CD8-positive, alpha-beta memory T cell (primary cell): ENCODE measurements at regions not wholly inside any gene's neighbourhood (a gene's known extent, or its start where the extent isn't known, plus 50 kb on each side); places are given as distances from the start of the nearest gene placed in this dataset.

ENCODE experiments used
- CTCF ChIA-PET: fragments of 350-600 bp; sonication (Branson Sonifier 250); formaldehyde crosslinking; loops from one replicate; lab custom pipeline; 2021; ENCODE audit warnings: antibody characterized with exemption; lab: Charles Lee
- POLR2A ChIA-PET: fragments of 350-600 bp; sonication (Branson Sonifier 250); formaldehyde crosslinking; loops from one replicate; lab custom pipeline; 2021; ENCODE audit warnings: antibody characterized with exemption; lab: Charles Lee
- DNase-seq, 5 donors: peaks; one replicate each; pipeline versions ENCODE4 v3.0.0 to v3.0.0-alpha.2; 2020 to 2022; ENCODE audit warnings: mixed read lengths in 1 of 5
- H3K27ac ChIP-seq: one replicate; pipeline ENCODE4 v1.7.0; 2013; ENCODE audit warnings: low read depth, mild to moderate bottlenecking, low read length, moderate library complexity
- H3K27me3 ChIP-seq: 2 replicates; pipeline ENCODE4 v1.7.0; 2013; ENCODE audit warnings: low read length, mild to moderate bottlenecking; ENCODE audit not compliant: insufficient read depth, poor library complexity, severe bottlenecking
- H3K36me3 ChIP-seq: 2 replicates; pipeline ENCODE4 v1.7.0; 2013; ENCODE audit warnings: mild to moderate bottlenecking, low read length, moderate library complexity; ENCODE audit not compliant: insufficient read depth
- H3K4me1 ChIP-seq: 2 replicates; pipeline ENCODE4 v1.7.0; 2013; ENCODE audit warnings: mild to moderate bottlenecking, low read length, moderate library complexity; ENCODE audit not compliant: insufficient read depth
- H3K4me3 ChIP-seq: 2 replicates; pipeline ENCODE4 v1.7.0; 2013; ENCODE audit warnings: mild to moderate bottlenecking, low read length
- H3K9me3 ChIP-seq: 2 replicates; pipeline ENCODE4 v1.7.0; 2013; ENCODE audit warnings: mild to moderate bottlenecking, low read length
- H3K27ac Mint-ChIP-seq, 8 donors: one replicate each; pipeline ENCODE4 v1.8.0; 2020 to 2021; ENCODE audit warnings: mixed read lengths in 8 of 8, mild to moderate bottlenecking in 6 of 8, inconsistent platforms in 3 of 8, moderate library complexity in 3 of 8
- H3K27me3 Mint-ChIP-seq, 2 donors: one replicate each; pipeline ENCODE4 v1.8.0; 2020 to 2021; ENCODE audit warnings: mixed read lengths in 2 of 2, mild to moderate bottlenecking in 1 of 2, moderate library complexity in 1 of 2
- H3K36me3 Mint-ChIP-seq, 3 donors: one replicate each; pipeline ENCODE4 v1.8.0; 2020 to 2021; ENCODE audit warnings: mixed read lengths in 3 of 3, inconsistent platforms in 1 of 3, mild to moderate bottlenecking in 1 of 3
- H3K4me1 Mint-ChIP-seq, 3 donors: one replicate each; pipeline ENCODE4 v1.8.0; 2020 to 2021; ENCODE audit warnings: mixed read lengths in 3 of 3, inconsistent platforms in 1 of 3, mild to moderate bottlenecking in 1 of 3
- H3K4me3 Mint-ChIP-seq, 7 donors: one replicate each; pipeline ENCODE4 v1.8.0; 2020 to 2021; ENCODE audit warnings: mixed read lengths in 7 of 7, mild to moderate bottlenecking in 6 of 7, moderate library complexity in 4 of 7, inconsistent platforms in 2 of 7
- H3K9me3 Mint-ChIP-seq, 5 donors: one replicate each; pipeline ENCODE4 v1.8.0; 2020 to 2022; ENCODE audit warnings: mixed read lengths in 5 of 5, mild to moderate bottlenecking in 3 of 5, moderate library complexity in 2 of 5, inconsistent platforms in 1 of 5

DNA sequence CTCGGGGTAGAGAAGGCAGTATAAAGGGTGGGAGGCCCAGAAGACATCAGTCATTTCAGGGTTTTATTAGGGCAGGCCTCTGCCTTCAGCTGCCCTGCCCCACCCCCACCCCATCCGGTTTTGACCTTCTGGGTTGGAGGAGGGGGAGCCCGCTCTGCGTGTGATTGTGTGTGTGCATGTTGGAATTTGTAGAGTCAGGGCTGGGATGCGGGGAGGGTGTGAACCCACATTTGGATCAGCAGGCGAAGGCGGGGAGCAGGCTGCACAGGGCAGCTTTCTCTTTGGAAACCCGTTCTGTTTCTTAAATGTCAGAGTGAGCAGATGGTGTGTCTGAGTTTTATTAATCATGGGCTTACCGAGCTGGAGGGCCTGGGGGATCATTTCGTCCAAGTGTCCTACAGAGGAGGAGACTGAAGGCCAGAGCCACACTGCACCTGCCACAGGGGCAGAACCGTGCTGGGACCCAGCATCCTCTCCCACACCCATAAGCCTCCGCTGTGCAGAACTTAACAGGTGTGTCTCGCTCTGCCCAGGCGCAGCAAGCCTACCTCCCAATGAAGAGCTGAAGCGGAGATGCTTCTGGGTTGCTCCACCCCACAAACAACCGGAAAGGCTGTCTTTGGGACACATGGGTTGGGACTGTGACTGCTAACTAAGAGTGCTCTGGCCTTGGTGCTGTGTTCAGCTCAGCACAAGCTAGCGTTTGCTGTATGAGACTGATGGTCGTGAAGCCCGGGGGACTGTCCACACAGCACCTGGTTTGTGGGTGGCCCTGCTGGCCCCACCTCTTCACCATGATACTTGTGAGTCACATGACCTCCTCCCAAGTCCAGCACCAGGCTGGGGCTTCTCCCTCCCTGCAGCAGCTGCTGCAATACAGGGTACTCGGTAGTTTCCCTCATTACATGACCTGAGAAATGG is 70.9 kb upstream of the GSE1 start:
- ChIA-PET CTCF (interaction anchor here (0.7 to 1.3 kb wide), 3 partner anchors 12 to 69 kb away, joined by 3 read pairs; no protein-coding TSS in a partner anchor), POLR2A (no interaction called here)
- Mint-ChIP-seq H3K27ac (peak overlapping the region in 2 of 8 donors; percentile 29 to 70), H3K4me3 (peak overlapping the region in 1 of 7 donors; percentile 30), H3K36me3 (peaks cover 0 to 5% (median 0%) of the 10 kb centered on the region in 3 donors), H3K27me3 (no peaks in the 10 kb centered on the region), H3K9me3 (peaks cover 2 to 12% (median 3%) of the 10 kb centered on the region in 5 donors), H3K4me1 (peaks cover 0 to 3% (median 0%) of the 10 kb centered on the region in 3 donors)
- H3K36me3 ChIP-seq, result no peaks in the 10 kb centered on the region
- no peaks in the 10 kb centered on the region for H3K9me3 ChIP-seq
- H3K4me1 ChIP-seq, result no peaks in the 10 kb centered on the region
- H3K4me3 ChIP-seq, result no peak overlapping the region
- DNase-seq, result no peak
- no peak overlapping the region for H3K27ac ChIP-seq
- H3K27me3 ChIP-seq, result no peaks in the 10 kb centered on the region

DNA sequence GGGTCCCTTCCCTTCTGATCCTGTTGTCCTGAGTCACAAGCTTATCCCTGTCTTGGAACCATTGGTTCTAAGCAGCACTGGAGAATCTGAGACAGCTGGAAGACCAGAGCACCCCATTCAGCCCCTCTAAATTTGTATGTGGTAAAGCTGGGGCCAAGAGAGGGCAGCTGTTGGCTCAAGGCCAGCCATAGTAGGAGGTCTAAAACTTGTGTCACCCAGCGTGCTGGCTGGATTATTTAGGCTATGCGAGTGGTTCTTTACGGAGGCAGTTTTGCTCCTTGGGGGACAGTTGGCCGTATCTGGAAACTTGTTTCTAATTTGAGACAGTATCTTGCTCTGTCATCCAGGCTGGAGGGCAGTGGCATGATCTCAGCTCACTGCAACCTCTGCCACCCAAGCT is 69.6 kb upstream of the GSE1 start:
- DNase-seq, result no peak
- H3K4me3 Mint-ChIP-seq, result no peak overlapping the region
- Histone ChIP-seq H3K4me3 (no peak overlapping the region), H3K27ac (no peak overlapping the region), H3K27me3 (no peaks in the 10 kb centered on the region), H3K36me3 (no peaks in the 10 kb centered on the region), H3K4me1 (no peaks in the 10 kb centered on the region), H3K9me3 (no peaks in the 10 kb centered on the region)
- CTCF ChIA-PET, result interaction anchor here (1.3 kb wide), 2 partner anchors 11 to 67 kb away, joined by 3 read pairs; no protein-coding TSS in a partner anchor
- H3K9me3 Mint-ChIP-seq, result peaks cover 2 to 12% (median 3%) of the 10 kb centered on the region in 5 donors
- POLR2A ChIA-PET, result interaction anchor here (0.9 kb wide), 1 partner anchor 11 kb away, joined by 11 read pairs; no protein-coding TSS in a partner anchor
- H3K27me3 Mint-ChIP-seq, result no peaks in the 10 kb centered on the region
- no peak overlapping the region for H3K27ac Mint-ChIP-seq
- H3K4me1 Mint-ChIP-seq, result peaks cover 0 to 3% (median 0%) of the 10 kb centered on the region in 3 donors
- H3K36me3 Mint-ChIP-seq, result peaks cover 0 to 5% (median 0%) of the 10 kb centered on the region in 3 donors

DNA sequence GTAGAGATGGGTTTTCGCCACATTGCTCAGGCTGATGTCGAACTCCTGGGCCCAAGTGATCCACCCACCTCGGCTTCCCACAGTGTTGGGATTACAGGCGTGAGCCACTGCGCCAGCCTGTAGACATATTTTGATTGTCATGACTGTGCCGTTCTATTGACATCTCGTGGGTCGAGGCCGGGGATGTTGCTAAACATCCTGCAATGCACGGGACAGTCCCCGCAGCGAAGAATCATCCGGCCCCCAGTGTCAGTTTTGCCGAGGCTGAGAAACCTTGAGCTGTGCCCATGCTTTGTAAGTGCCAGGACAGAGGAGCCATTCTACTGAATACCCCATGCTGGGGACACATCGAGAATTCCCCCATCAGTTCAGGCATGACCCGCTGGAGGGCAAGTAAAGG is 69.1 kb upstream of the GSE1 start:
- POLR2A ChIA-PET, result interaction anchor here (0.9 kb wide), 1 partner anchor 10 kb away, joined by 11 read pairs; no protein-coding TSS in a partner anchor
- Mint-ChIP-seq H3K9me3 (peaks cover 2 to 10% (median 3%) of the 10 kb centered on the region in 5 donors), H3K27me3 (no peaks in the 10 kb centered on the region), H3K27ac (peak overlapping the region in 1 of 8 donors; percentile 52), H3K36me3 (peaks cover 0 to 5% (median 0%) of the 10 kb centered on the region in 3 donors), H3K4me1 (peaks cover 0 to 3% (median 0%) of the 10 kb centered on the region in 3 donors), H3K4me3 (no peak overlapping the region)
- Histone ChIP-seq H3K9me3 (no peaks in the 10 kb centered on the region), H3K27me3 (no peaks in the 10 kb centered on the region), H3K4me1 (no peaks in the 10 kb centered on the region), H3K27ac (no peak overlapping the region), H3K4me3 (no peak overlapping the region), H3K36me3 (no peaks in the 10 kb centered on the region)
- CTCF ChIA-PET, result interaction anchor here (1.3 kb wide), 1 partner anchor 10 kb away, joined by 3 read pairs; no protein-coding TSS in a partner anchor
- no peak for DNase-seq

DNA sequence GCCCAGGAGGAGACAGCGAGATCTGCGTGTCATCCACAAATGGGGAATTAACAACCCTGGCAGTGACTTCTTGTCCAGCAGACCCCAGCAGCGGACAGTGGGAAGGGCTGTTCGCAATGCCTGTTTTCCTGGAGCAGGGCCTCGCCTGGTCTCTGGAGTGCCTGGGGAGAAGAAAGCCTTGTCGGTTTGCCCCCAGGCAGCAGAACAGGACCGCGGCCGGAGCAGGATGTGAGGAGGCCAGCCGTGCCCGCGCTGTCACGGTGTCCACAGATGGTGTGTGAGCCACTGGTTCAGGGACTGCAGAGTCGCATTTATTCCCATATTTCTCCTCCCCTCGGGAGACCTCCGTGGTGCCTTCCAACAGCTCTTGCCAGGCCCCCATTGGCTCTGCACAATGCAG is 68.5 kb upstream of the GSE1 start:
- Histone ChIP-seq H3K4me1 (no peaks in the 10 kb centered on the region), H3K4me3 (no peak overlapping the region), H3K36me3 (no peaks in the 10 kb centered on the region), H3K9me3 (no peaks in the 10 kb centered on the region), H3K27ac (no peak overlapping the region), H3K27me3 (no peaks in the 10 kb centered on the region)
- ChIA-PET CTCF (interaction anchor here (0.5 to 1.3 kb wide), 3 partner anchors 16 to 210 kb away, joined by 3 to 4 read pairs (median 4); no protein-coding TSS in a partner anchor), POLR2A (no interaction called here)
- Mint-ChIP-seq H3K36me3 (peaks cover 0 to 4% (median 0%) of the 10 kb centered on the region in 3 donors), H3K27ac (no peak overlapping the region), H3K4me1 (peaks cover 0 to 3% (median 0%) of the 10 kb centered on the region in 3 donors), H3K9me3 (peaks cover under 1 to 5% (median 3%) of the 10 kb centered on the region in 5 donors), H3K27me3 (no peaks in the 10 kb centered on the region), H3K4me3 (no peak overlapping the region)
- DNase-seq, result no peak

DNA sequence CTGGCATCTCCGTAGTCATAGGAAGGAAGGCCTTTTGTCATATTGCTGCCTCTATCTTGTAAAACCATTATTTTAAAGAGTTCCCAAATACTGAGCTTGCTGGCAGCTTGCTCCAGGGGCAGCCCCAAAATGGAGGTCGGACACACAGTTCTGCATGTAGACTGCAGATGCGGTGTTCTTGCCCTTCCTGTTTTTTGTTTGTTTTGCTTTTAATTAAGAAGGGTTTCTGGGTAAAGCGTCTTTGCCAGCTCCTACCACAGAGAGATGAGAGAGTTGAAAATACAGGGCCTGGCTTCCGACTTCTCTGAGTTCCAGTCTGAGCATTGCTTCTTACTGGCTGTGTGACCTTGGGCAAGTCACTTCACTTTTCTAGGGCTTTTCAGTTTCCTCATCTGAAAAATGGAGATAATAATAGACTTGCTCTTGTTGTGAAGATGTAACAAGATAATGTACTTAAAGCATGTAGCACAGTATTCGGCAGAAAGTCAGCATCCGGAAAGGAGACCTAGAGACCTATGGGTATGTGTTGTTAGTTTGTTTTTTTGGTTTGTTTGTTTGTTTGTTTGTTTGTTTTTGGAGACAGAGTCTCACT is 67.8 kb upstream of the GSE1 start:
- Mint-ChIP-seq H3K4me3 (no peak overlapping the region), H3K36me3 (no peaks in the 10 kb centered on the region), H3K9me3 (peaks cover 0 to 2% (median 0%) of the 10 kb centered on the region in 5 donors), H3K27ac (peak overlapping the region in 2 of 8 donors; percentile 13 to 23), H3K27me3 (no peaks in the 10 kb centered on the region), H3K4me1 (peaks cover 0 to 3% (median 0%) of the 10 kb centered on the region in 3 donors)
- no peak for DNase-seq
- no peaks in the 10 kb centered on the region for H3K27me3 ChIP-seq
- ChIA-PET CTCF (interaction anchor here (1.1 to 1.7 kb wide), 3 partner anchors 17 to 65 kb away, joined by 3 to 4 read pairs (median 4); no protein-coding TSS in a partner anchor), POLR2A (no interaction called here)
- H3K9me3 ChIP-seq, result no peaks in the 10 kb centered on the region
- no peak overlapping the region for H3K27ac ChIP-seq
- no peak overlapping the region for H3K4me3 ChIP-seq
- no peaks in the 10 kb centered on the region for H3K36me3 ChIP-seq
- H3K4me1 ChIP-seq, result no peaks in the 10 kb centered on the region

DNA sequence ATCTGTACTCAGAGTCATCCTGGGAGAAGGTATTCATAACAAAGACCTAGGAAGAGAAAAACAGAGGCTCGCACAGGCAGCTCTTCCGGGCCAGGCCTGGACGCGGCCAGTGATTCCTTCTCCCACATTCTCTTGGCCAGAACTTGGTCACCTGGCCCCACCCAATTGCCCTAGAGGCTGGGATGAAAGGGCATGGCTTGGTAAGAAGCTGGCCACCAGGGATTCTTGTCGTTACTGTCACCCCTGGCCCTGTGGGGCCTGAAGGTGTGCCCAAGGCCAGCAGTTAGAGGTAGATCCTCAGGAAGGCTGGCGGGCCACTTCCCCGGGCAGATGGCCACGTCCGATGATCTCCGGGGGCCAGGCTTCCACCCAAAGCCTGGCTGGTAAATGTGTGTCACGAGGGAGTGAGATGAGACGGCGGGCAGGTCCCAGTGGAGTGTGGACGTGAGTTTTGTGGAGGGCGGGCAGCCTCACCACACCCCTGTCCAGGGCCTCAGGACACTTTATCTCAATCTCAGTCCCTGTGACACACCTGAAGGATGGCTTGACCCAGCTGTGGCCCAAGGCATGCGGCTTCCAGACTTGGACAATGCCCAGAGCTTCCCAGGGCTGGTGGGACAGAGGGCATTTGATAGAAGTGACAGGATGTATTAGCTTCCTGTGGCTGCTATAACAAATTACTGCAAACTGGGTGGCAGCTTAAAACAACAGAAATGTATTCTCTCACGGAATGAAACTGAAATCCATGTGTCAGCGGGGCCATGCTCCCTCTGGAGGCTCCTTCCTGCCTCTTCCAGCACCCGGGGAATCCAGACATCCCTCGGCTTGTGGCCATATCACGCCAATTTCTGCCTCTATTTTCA is 66.3 kb upstream of the GSE1 start:
- Histone ChIP-seq H3K9me3 (no peaks in the 10 kb centered on the region), H3K27me3 (no peaks in the 10 kb centered on the region), H3K4me1 (no peaks in the 10 kb centered on the region), H3K4me3 (no peak overlapping the region), H3K36me3 (no peaks in the 10 kb centered on the region), H3K27ac (no peak overlapping the region)
- Mint-ChIP-seq H3K36me3 (no peaks in the 10 kb centered on the region), H3K4me3 (no peak overlapping the region), H3K27ac (peak overlapping the region in 2 of 8 donors; percentile 42 to 52), H3K4me1 (peaks cover 4 to 10% (median 5%) of the 10 kb centered on the region in 3 donors), H3K27me3 (no peaks in the 10 kb centered on the region), H3K9me3 (no peaks in the 10 kb centered on the region)
- POLR2A ChIA-PET, result no interaction called here
- no peak for DNase-seq
- CTCF ChIA-PET, result interaction anchor here (1.7 kb wide), 1 partner anchor 64 kb away, joined by 4 read pairs; no protein-coding TSS in a partner anchor

DNA sequence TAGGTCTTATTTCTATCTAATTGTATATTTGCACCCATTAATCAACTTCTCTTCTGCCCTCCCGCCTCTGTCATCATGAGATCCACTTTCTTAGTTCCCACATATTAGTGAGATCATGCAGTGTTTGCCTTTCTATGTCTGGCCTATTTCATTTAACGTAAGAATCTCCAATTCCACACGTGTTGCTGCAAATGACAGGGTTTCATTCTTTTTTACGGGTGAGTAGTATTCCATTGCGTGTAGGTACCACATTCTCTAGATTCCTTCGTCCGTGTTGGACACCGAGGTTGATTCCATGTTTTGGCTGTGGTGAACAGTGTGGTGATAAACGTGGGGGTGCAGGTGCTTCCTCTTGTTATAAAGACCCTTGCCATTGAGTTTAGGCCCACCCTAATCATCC is 64.7 kb upstream of the GSE1 start:
- Histone ChIP-seq H3K9me3 (no peaks in the 10 kb centered on the region), H3K36me3 (no peaks in the 10 kb centered on the region), H3K4me3 (no peak overlapping the region), H3K27ac (no peak overlapping the region), H3K27me3 (no peaks in the 10 kb centered on the region), H3K4me1 (no peaks in the 10 kb centered on the region)
- H3K36me3 Mint-ChIP-seq, result no peaks in the 10 kb centered on the region
- H3K27me3 Mint-ChIP-seq, result no peaks in the 10 kb centered on the region
- H3K4me3 Mint-ChIP-seq, result no peak overlapping the region
- DNase-seq, result no peak
- H3K9me3 Mint-ChIP-seq, result no peaks in the 10 kb centered on the region
- ChIA-PET CTCF (interaction anchor here (2.0 to 8.5 kb wide), 2 partner anchors 19 to 68 kb away, joined by 5 to 46 read pairs; no protein-coding TSS in a partner anchor), POLR2A (no interaction called here)
- H3K27ac Mint-ChIP-seq, result peak overlapping the region in 1 of 8 donors; percentile 75
- H3K4me1 Mint-ChIP-seq, result peaks cover 10 to 18% (median 11%) of the 10 kb centered on the region in 3 donors
